HCT116 (cell line): ENCODE measurements at regions not wholly inside any gene's neighbourhood (a gene's known extent, or its start where the extent isn't known, plus 50 kb on each side); places are given as distances from the start of the nearest gene placed in this dataset.

Source experiments
- ATAC-seq: fragments of 200-7000 bp; cut with Tn5 transposase; 2 replicates; pipeline ENCODE4 v1.9.1; 2020; ENCODE audit warnings: mild to moderate bottlenecking, moderate library complexity
- BruUV-seq: library from RNA; stranded (reverse); fragments of 400-500 nt; replicated peaks from 2 replicates; lab custom pipeline; 2021; lab: Mats Ljungman, UMichigan
- CTCF ChIA-PET: fragments of 300-600 bp; sonication (Branson Sonifier 250); formaldehyde crosslinking; loops from one replicate; lab custom pipeline; 2021; ENCODE audit warnings: antibody characterized with exemption; lab: Charles Lee
- POLR2A ChIA-PET: fragments of 300-600, 350-600 bp; sonication (Branson Sonifier 250); formaldehyde crosslinking; loops from one replicate; lab custom pipeline; 2021; ENCODE audit warnings: antibody characterized with exemption; lab: Charles Lee
- RAD21 ChIA-PET, 2 experiments: fragments of 300-600 bp; sonication (Branson Sonifier 250); formaldehyde crosslinking; loops; one replicate each; lab custom pipeline; 2023; ENCODE audit warnings: low total read pairs in 2 of 2; ENCODE audit not compliant: uncharacterized antibody in 2 of 2, unreplicated experiment in 2 of 2, low non-redundant PET in 1 of 2; lab: Charles Lee
- DNase-seq: peaks from one replicate; pipeline ENCODE4 v3.0.0-alpha.2; 2010; ENCODE audit warnings: low read depth, low spot score
- H2AFZ ChIP-seq: fragments of 200-600 bp; shearing (Covaris generic), sonication (generic); 2 replicates; pipeline ENCODE4 v1.6.1; 2017; ENCODE audit warnings: low read depth, mixed run types, mixed read lengths, antibody characterized with exemption, low read length; ENCODE audit not compliant: poor library complexity, severe bottlenecking
- H3K27ac ChIP-seq: 2 replicates; pipeline ENCODE4 v1.5.1; 2012; ENCODE audit warnings: low read depth, low read length
- H3K27me3 ChIP-seq: fragments of 200-600 bp; sonication (generic); 2 replicates; pipeline ENCODE4 v1.6.1; 2016; ENCODE audit warnings: mixed run types, low read length, mixed read lengths; ENCODE audit not compliant: insufficient read depth
- H3K36me3 ChIP-seq, 2 experiments: fragments of 200-500 bp in 1 of 2; fragments of 200-600 bp in 1 of 2; sonication (Bioruptor generic) in 1 of 2; sonication (generic) in 1 of 2; 2 replicates each; pipeline versions ENCODE4 v1.5.1 to v1.6.1; 2014 to 2016; ENCODE audit warnings: low read length in 2 of 2, inconsistent platforms in 1 of 2, mixed read lengths in 1 of 2, mixed run types in 1 of 2; ENCODE audit not compliant: insufficient read depth in 2 of 2, control insufficient read depth in 1 of 2
- H3K4me1 ChIP-seq, 2 experiments: fragments of 200-600 bp in 1 of 2; sonication (generic) in 1 of 2; 2 replicates each; pipeline versions ENCODE4 v1.5.1 to v1.6.1; 2012 to 2017; ENCODE audit warnings: low read length in 2 of 2, inconsistent platforms in 1 of 2, mild to moderate bottlenecking in 1 of 2, mixed read lengths in 1 of 2, mixed run types in 1 of 2, moderate library complexity in 1 of 2; ENCODE audit not compliant: insufficient read depth in 2 of 2, control insufficient read depth in 1 of 2
- H3K4me2 ChIP-seq: fragments of 200-600 bp; sonication (generic); 2 replicates; pipeline ENCODE4 v1.6.1; 2017; ENCODE audit warnings: mixed run types, low read length, mixed read lengths
- H3K4me3 ChIP-seq, 2 experiments: fragments of 200-600 bp in 1 of 2; sonication (generic) in 1 of 2; replicated peaks in 1 of 2; 2 replicates each; pipeline ENCODE4 v1.5.1; 2011 to 2016; ENCODE audit warnings: low read length in 2 of 2, control low read depth in 1 of 2, low read depth in 1 of 2, mild to moderate bottlenecking in 1 of 2, mixed read lengths in 1 of 2, mixed run types in 1 of 2
- H3K79me2 ChIP-seq: fragments of 200-600 bp; sonication (generic); 2 replicates; pipeline ENCODE4 v1.6.1; 2017; ENCODE audit warnings: mild to moderate bottlenecking, mixed run types, low read length, moderate library complexity, mixed read lengths; ENCODE audit not compliant: insufficient read depth
- H3K9ac ChIP-seq: fragments of 200-600 bp; sonication (generic); 2 replicates; pipeline ENCODE4 v1.6.1; 2016; ENCODE audit warnings: low read length, mixed read lengths
- H3K9me2 ChIP-seq: fragments of 200-600 bp; sonication (generic), shearing (Covaris generic); 2 replicates; pipeline ENCODE4 v1.6.1; 2017; ENCODE audit warnings: mixed run types, mild to moderate bottlenecking, moderate library complexity; ENCODE audit not compliant: insufficient read depth
- H3K9me3 ChIP-seq, 2 experiments: fragments of 200-500 bp in 1 of 2; fragments of 200-600 bp in 1 of 2; sonication (Bioruptor generic) in 1 of 2; sonication (generic) in 1 of 2; 2 replicates each; pipeline ENCODE4 v1.6.1; 2014 to 2017; ENCODE audit warnings: low read length in 2 of 2, mixed read lengths in 2 of 2, inconsistent platforms in 1 of 2, low read depth in 1 of 2, mild to moderate bottlenecking in 1 of 2, mixed run types in 1 of 2, moderate library complexity in 1 of 2; ENCODE audit not compliant: control insufficient read depth in 1 of 2, insufficient read depth in 1 of 2
- H4K20me1 ChIP-seq: fragments of 200-600 bp; sonication (generic), shearing (Covaris generic); 2 replicates; pipeline ENCODE4 v1.6.1; 2017; ENCODE audit warnings: mixed run types, mild to moderate bottlenecking, moderate library complexity; ENCODE audit not compliant: insufficient read depth
- CBX3 ChIP-seq: IDR thresholded peaks from 2 replicates; pipeline ENCODE4 v1.6.1; 2012; ENCODE audit warnings: low read depth
- CEBPB ChIP-seq: IDR thresholded peaks from 2 replicates; pipeline ENCODE4 v1.6.1; 2012; ENCODE audit warnings: low read depth
- ELF1 ChIP-seq: IDR thresholded peaks from 2 replicates; pipeline ENCODE4 v1.6.1; 2012; ENCODE audit warnings: low read depth, borderline replicate concordance
- EZH2 ChIP-seq: fragments of 200-600 bp; sonication (generic); IDR thresholded peaks from 2 replicates; pipeline ENCODE4 v1.6.1; 2017; ENCODE audit warnings: antibody characterized with exemption, mixed run types
- EZH2phosphoT487 ChIP-seq: fragments of 200-600 bp; IDR thresholded peaks from 2 replicates; pipeline ENCODE4 v1.6.1; 2018; ENCODE audit warnings: antibody characterized with exemption, borderline replicate concordance
- FOSL1 ChIP-seq: IDR thresholded peaks from 2 replicates; pipeline ENCODE4 v1.6.1; 2012; ENCODE audit warnings: low read depth
- JUND ChIP-seq: IDR thresholded peaks from 2 replicates; pipeline ENCODE4 v1.6.1; 2012
- POLR2A ChIP-seq: IDR thresholded peaks from 2 replicates; pipeline ENCODE4 v1.7.0; 2011; ENCODE audit warnings: borderline replicate concordance; ENCODE audit not compliant: insufficient read depth, insufficient read length; ENCODE audit errors: extremely low read depth
- POLR2AphosphoS5 ChIP-seq: IDR thresholded peaks from 2 replicates; pipeline ENCODE4 v1.6.1; 2011; ENCODE audit warnings: mild to moderate bottlenecking, low read depth, low read length, moderate library complexity
- RAD21 ChIP-seq: IDR thresholded peaks from 2 replicates; pipeline ENCODE4 v1.6.1; 2012; ENCODE audit warnings: low read depth, mild to moderate bottlenecking
- SP1 ChIP-seq: IDR thresholded peaks from 2 replicates; pipeline ENCODE4 v1.6.1; 2012; ENCODE audit warnings: low read depth
- SRF ChIP-seq: IDR thresholded peaks from 2 replicates; pipeline ENCODE4 v1.6.1; 2012; ENCODE audit warnings: low read depth
- TCF7L2 ChIP-seq: IDR thresholded peaks from 2 replicates; pipeline ENCODE4 v1.7.0; 2011; ENCODE audit warnings: borderline replicate concordance, inconsistent platforms; ENCODE audit not compliant: insufficient read depth, insufficient read length; ENCODE audit errors: extremely low read depth
- ZNF274 ChIP-seq: fragments of 200-500 bp; sonication (Bioruptor generic); IDR thresholded peaks from 2 replicates; pipeline ENCODE4 v1.6.1; 2014; ENCODE audit warnings: mild to moderate bottlenecking, low read depth, low read length, inconsistent platforms
- intact Hi-C: fragments of 100-400 bp; cut with micrococcal nuclease; formaldehyde crosslinking; loops from 2 replicates; pipeline ENCODE4 v1.10.0; 2022
- TF ChIP-seq, protein P1 (sequence below): IDR thresholded peaks from 2 replicates; pipeline ENCODE4 v1.6.1; 2012
- TF ChIP-seq, protein P2 (sequence below), 3 experiments: fragments of 200-600 bp in 1 of 3; sonication (generic) in 1 of 3; IDR thresholded peaks in 2 of 3; conservative IDR thresholded peaks in 1 of 3; 2 replicates each; pipeline ENCODE4 v1.5.1; 2012 to 2017; ENCODE audit warnings: low read depth in 2 of 3, low read length in 2 of 3, antibody characterized with exemption in 1 of 3, borderline replicate concordance in 1 of 3, control low read depth in 1 of 3, mild to moderate bottlenecking in 1 of 3, mixed read lengths in 1 of 3, mixed run types in 1 of 3, moderate library complexity in 1 of 3; ENCODE audit not compliant: insufficient read depth in 1 of 3
- TF ChIP-seq, protein P3 (sequence below): IDR thresholded peaks from 2 replicates; pipeline ENCODE4 v1.6.1; 2011; ENCODE audit warnings: mild to moderate bottlenecking, low read length, moderate library complexity; ENCODE audit not compliant: insufficient replicate concordance; ENCODE audit errors: extremely low read depth
- TF ChIP-seq, protein P4 (sequence below): IDR thresholded peaks from 2 replicates; pipeline ENCODE4 v1.6.1; 2012

DNA sequence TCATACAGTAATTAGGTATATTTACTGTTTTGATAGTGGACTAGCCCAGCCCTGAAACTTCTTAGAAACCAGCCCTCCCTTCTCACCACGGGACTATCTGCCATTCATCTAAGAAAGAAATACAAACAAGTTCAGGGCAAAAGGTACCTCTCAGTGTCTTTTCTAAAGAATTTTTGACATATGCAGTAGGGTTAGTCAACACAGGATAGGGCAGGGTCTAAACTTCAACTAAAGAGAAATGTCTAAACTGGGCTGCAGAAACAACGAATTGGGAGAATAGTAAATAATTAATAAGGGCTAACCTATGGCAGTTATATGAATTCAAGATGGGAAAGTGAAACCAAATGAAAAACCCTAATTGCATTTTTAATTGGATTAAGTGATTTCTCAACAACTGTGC, 496.6 kb downstream of the INHBA start (continued):
- TF ChIP-seq TCF7L2 = no peak
- TF ChIP-seq, all 23 proteins: peak for 0

DNA sequence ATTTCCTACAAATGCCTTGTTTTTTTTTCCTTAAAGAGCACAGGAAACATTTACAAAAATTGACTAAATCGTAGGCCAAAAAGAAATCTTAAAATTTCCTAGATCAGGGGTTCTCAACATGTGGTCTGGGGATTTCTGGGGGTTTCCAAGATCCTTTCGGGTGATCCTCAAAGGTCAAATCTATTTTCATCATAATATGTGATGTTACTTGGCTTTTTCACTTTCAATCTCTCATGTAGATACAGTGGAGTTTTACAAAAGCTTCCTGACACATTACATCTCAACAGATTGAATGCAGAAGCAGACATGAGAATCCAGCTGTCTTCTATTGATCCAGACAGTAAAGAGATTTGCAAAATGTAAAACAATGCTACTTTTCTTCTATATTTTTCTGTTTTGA, 497.3 kb downstream of the INHBA start:
- DNase-seq (no peak), ATAC-seq (no peak)
- H3K4me1 ChIP-seq = no peaks in the 10 kb centered on the region
- no peaks in the 10 kb centered on the region for H4K20me1 ChIP-seq
- H3K4me2 ChIP-seq = no peak overlapping the region
- no peak overlapping the region for H2AFZ ChIP-seq
- ChIA-PET POLR2A (no interaction called here), RAD21 (no interaction called here), CTCF (no interaction called here)
- H3K9me2 ChIP-seq = no peaks in the 10 kb centered on the region
- no peaks in the 10 kb centered on the region for H3K9me3 ChIP-seq
- BruUV-seq = no TSS peak
- no peak overlapping the region for H3K4me3 ChIP-seq
- H3K27ac ChIP-seq = no peak overlapping the region
- H3K9ac ChIP-seq = no peak overlapping the region
- intact Hi-C loops = no loop called here
- no peaks in the 10 kb centered on the region for H3K27me3 ChIP-seq
- no peaks in the 10 kb centered on the region for H3K36me3 ChIP-seq
- TF ChIP-seq RAD21 (no peak), JUND (no peak), EZH2phosphoT487 (no peak), ZNF274 (no peak), POLR2AphosphoS5 (no peak), CEBPB (no peak), SRF (no peak), CBX3 (no peak), FOSL1 (no peak), POLR2A (no peak), EZH2 (no peak), SP1 (no peak), ELF1 (no peak)
- TF ChIP-seq, protein P1, sequence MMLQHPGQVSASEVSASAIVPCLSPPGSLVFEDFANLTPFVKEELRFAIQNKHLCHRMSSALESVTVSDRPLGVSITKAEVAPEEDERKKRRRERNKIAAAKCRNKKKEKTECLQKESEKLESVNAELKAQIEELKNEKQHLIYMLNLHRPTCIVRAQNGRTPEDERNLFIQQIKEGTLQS = no peak
- TF ChIP-seq, protein P2, sequence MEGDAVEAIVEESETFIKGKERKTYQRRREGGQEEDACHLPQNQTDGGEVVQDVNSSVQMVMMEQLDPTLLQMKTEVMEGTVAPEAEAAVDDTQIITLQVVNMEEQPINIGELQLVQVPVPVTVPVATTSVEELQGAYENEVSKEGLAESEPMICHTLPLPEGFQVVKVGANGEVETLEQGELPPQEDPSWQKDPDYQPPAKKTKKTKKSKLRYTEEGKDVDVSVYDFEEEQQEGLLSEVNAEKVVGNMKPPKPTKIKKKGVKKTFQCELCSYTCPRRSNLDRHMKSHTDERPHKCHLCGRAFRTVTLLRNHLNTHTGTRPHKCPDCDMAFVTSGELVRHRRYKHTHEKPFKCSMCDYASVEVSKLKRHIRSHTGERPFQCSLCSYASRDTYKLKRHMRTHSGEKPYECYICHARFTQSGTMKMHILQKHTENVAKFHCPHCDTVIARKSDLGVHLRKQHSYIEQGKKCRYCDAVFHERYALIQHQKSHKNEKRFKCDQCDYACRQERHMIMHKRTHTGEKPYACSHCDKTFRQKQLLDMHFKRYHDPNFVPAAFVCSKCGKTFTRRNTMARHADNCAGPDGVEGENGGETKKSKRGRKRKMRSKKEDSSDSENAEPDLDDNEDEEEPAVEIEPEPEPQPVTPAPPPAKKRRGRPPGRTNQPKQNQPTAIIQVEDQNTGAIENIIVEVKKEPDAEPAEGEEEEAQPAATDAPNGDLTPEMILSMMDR (IDR thresholded peaks at IDR 0.05 in 2 of 3, conservative IDR thresholded peaks at IDR 0.05 in 1 of 3; ENCODE audit: borderline replicate concordance in 1 of 3, insufficient read depth in 1 of 3, low read depth in 2 of 3, low read length in 2 of 3) = no peak
- TF ChIP-seq, protein P3, sequence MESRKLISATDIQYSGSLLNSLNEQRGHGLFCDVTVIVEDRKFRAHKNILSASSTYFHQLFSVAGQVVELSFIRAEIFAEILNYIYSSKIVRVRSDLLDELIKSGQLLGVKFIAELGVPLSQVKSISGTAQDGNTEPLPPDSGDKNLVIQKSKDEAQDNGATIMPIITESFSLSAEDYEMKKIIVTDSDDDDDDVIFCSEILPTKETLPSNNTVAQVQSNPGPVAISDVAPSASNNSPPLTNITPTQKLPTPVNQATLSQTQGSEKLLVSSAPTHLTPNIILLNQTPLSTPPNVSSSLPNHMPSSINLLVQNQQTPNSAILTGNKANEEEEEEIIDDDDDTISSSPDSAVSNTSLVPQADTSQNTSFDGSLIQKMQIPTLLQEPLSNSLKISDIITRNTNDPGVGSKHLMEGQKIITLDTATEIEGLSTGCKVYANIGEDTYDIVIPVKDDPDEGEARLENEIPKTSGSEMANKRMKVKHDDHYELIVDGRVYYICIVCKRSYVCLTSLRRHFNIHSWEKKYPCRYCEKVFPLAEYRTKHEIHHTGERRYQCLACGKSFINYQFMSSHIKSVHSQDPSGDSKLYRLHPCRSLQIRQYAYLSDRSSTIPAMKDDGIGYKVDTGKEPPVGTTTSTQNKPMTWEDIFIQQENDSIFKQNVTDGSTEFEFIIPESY = no peak
- TF ChIP-seq, protein P4, sequence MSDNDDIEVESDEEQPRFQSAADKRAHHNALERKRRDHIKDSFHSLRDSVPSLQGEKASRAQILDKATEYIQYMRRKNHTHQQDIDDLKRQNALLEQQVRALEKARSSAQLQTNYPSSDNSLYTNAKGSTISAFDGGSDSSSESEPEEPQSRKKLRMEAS = no peak
- H3K79me2 ChIP-seq = no peaks in the 10 kb centered on the region
